Transverse colon (tissue), 4 donors: ENCODE measurements at regions not wholly inside any gene's neighbourhood (a gene's known extent, or its start where the extent isn't known, plus 50 kb on each side); places are given as distances from the start of the nearest gene placed in this dataset.

ENCODE experiments used
- POLR2AphosphoS5 ChIP-seq, 3 donors: sonication (generic); formaldehyde crosslinking; IDR thresholded peaks; one replicate each; pipeline ENCODE4 v1.6.1; 2016; ENCODE audit warnings: antibody characterized with exemption in 3 of 3
- TF ChIP-seq, protein P1 (sequence below), 5 experiments: fragments of 200-600 bp in 3 of 5; fragments of 450-650 bp in 2 of 5; sonication (generic) in 3 of 5; IDR thresholded peaks; 1 replicate in 2 of 5; 2 replicates in 3 of 5; pipeline ENCODE4 v1.5.1; 2016 to 2017; ENCODE audit warnings: antibody characterized with exemption in 5 of 5, inconsistent platforms in 3 of 5, mild to moderate bottlenecking in 2 of 5, moderate library complexity in 1 of 5

DNA sequence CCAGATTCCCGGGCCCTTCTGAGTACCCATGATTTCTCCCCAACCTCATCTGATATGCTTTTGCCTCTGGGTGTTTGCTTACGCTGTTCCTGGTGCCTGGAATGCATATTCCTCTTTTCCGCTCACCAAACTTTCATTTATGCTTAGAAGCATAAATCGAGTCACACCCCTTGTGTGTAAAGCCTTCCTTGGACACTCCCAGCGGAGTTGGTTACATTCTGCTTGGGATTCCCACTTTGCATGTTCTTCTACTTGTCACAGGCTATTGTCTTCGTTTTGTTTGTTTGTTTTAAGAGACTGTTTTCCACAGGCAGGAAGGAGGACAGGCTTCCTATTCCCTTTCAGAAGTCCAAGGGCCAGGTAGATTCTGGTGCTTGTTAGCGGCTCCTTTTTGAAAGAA lies 76.5 kb downstream of the SEC61B start:
- TF ChIP-seq POLR2AphosphoS5 (IDR thresholded peaks at IDR 0.05): no peak
- TF ChIP-seq, protein P1, sequence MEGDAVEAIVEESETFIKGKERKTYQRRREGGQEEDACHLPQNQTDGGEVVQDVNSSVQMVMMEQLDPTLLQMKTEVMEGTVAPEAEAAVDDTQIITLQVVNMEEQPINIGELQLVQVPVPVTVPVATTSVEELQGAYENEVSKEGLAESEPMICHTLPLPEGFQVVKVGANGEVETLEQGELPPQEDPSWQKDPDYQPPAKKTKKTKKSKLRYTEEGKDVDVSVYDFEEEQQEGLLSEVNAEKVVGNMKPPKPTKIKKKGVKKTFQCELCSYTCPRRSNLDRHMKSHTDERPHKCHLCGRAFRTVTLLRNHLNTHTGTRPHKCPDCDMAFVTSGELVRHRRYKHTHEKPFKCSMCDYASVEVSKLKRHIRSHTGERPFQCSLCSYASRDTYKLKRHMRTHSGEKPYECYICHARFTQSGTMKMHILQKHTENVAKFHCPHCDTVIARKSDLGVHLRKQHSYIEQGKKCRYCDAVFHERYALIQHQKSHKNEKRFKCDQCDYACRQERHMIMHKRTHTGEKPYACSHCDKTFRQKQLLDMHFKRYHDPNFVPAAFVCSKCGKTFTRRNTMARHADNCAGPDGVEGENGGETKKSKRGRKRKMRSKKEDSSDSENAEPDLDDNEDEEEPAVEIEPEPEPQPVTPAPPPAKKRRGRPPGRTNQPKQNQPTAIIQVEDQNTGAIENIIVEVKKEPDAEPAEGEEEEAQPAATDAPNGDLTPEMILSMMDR (IDR thresholded peaks at IDR 0.05): no peak
